Neural cell (in vitro differentiated cells): ENCODE measurements at regions not wholly inside any gene's neighbourhood (a gene's known extent, or its start where the extent isn't known, plus 50 kb on each side); places are given as distances from the start of the nearest gene placed in this dataset.

ENCODE experiments used
- CTCF ChIP-seq: fragments of 450-650 bp; IDR thresholded peaks from 2 replicates; pipeline ENCODE4 v1.5.1; 2014; ENCODE audit warnings: antibody characterized with exemption, mild to moderate bottlenecking, moderate library complexity; ENCODE audit not compliant: poor library complexity, severe bottlenecking
- EP300 ChIP-seq: fragments of 450-650 bp; conservative IDR thresholded peaks from 2 replicates; pipeline ENCODE4 v1.6.1; 2014; ENCODE audit warnings: antibody characterized with exemption, mild to moderate bottlenecking, moderate library complexity; ENCODE audit not compliant: poor library complexity, severe bottlenecking
- EZH2 ChIP-seq: fragments of 200-600, 300-800 bp; shearing (Covaris generic), sonication (generic); IDR thresholded peaks from 2 replicates; pipeline ENCODE4 v1.6.1; 2014; ENCODE audit warnings: antibody characterized with exemption, low read length, borderline replicate concordance, mild to moderate bottlenecking; ENCODE audit not compliant: insufficient read depth, poor library complexity, severe bottlenecking
- MXI1 ChIP-seq: fragments of 450-650 bp; conservative IDR thresholded peaks from 2 replicates; pipeline ENCODE4 v1.6.1; 2014; ENCODE audit warnings: antibody characterized with exemption, mild to moderate bottlenecking; ENCODE audit not compliant: poor library complexity, severe bottlenecking
- POLR2AphosphoS5 ChIP-seq: IDR thresholded peaks from 2 replicates; pipeline ENCODE4 v1.6.1; 2012
- RAD21 ChIP-seq: fragments of 450-650 bp; conservative IDR thresholded peaks from 2 replicates; pipeline ENCODE4 v1.6.1; 2014; ENCODE audit warnings: antibody characterized with exemption, mild to moderate bottlenecking, moderate library complexity
- REST ChIP-seq: IDR thresholded peaks from 2 replicates; pipeline ENCODE4 v1.6.1; 2012; ENCODE audit warnings: borderline replicate concordance
- SMC3 ChIP-seq: fragments of 450-650 bp; conservative IDR thresholded peaks from 2 replicates; pipeline ENCODE4 v1.6.1; 2014; ENCODE audit warnings: antibody characterized with exemption, mild to moderate bottlenecking, moderate library complexity; ENCODE audit not compliant: poor library complexity
- TAF1 ChIP-seq: IDR thresholded peaks from 2 replicates; pipeline ENCODE4 v1.6.1; 2012; ENCODE audit warnings: low read depth

GRCh38 chrX:124699876-124700275 lies 353.5 kb downstream of the SH2D1A start:
- TF ChIP-seq CTCF (no peak), SMC3 (no peak), EZH2 (no peak), TAF1 (no peak), REST (no peak), POLR2AphosphoS5 (no peak), RAD21 (no peak), EP300 (no peak), MXI1 (no peak)
